Embryonic facial prominence (tissue), 1 donor: ENCODE measurements at regions not wholly inside any gene's neighbourhood (a gene's known extent, or its start where the extent isn't known, plus 50 kb on each side); places are given as distances from the start of the nearest gene placed in this dataset.

Experiments used
- DNase-seq: peaks from one replicate; pipeline ENCODE4 v3.0.0-alpha.2; 2016; ENCODE audit errors: extremely low spot score

- no peak for DNase-seq
These were observed 179.8 kb downstream of the FOXA2 start for GRCh38 chr20:22404419-22405170.

- DNase-seq: no peak
These were observed 180.6 kb downstream of the FOXA2 start for GRCh38 chr20:22403632-22404361.

GRCh38 chr20:22403022-22403631 is 181.2 kb downstream of the FOXA2 start:
- no peak for DNase-seq

- no peak for DNase-seq
These were observed 181.8 kb downstream of the FOXA2 start for GRCh38 chr20:22402550-22402949.

GRCh38 chr20:22400440-22400839 is 183.9 kb downstream of the FOXA2 start:
- no peak for DNase-seq

- DNase-seq: no peak
These were observed 189.8 kb downstream of the FOXA2 start for GRCh38 chr20:22394583-22394982.

- DNase-seq: no peak
These were observed 193.8 kb downstream of the FOXA2 start for GRCh38 chr20:22390543-22390903.

- no peak for DNase-seq
These were observed 194.4 kb downstream of the FOXA2 start for GRCh38 chr20:22389836-22390542.

GRCh38 chr20:22387452-22387851 is 196.9 kb downstream of the FOXA2 start:
- no peak for DNase-seq

- DNase-seq: no peak
These were observed 198.1 kb downstream of the FOXA2 start for GRCh38 chr20:22386306-22386623.

- DNase-seq: no peak
These were observed 198.6 kb downstream of the FOXA2 start for GRCh38 chr20:22385602-22386305.

GRCh38 chr20:22384978-22385377 is 199.4 kb downstream of the FOXA2 start:
- no peak for DNase-seq

- no peak for DNase-seq
These were observed 201.2 kb downstream of the FOXA2 start for GRCh38 chr20:22383156-22383555.

- DNase-seq: no peak
These were observed 201.6 kb downstream of the FOXA2 start for GRCh38 chr20:22382742-22383141.

GRCh38 chr20:22381812-22382416 is 202.5 kb downstream of the FOXA2 start:
- no peak for DNase-seq

- DNase-seq: no peak
These were observed 204.9 kb downstream of the FOXA2 start for GRCh38 chr20:22379472-22379871.

- no peak for DNase-seq
These were observed 209.4 kb downstream of the FOXA2 start for GRCh38 chr20:22374678-22375590.

- DNase-seq: no peak
These were observed 210.3 kb downstream of the FOXA2 start for GRCh38 chr20:22374066-22374465.

GRCh38 chr20:22373164-22373895 is 211.0 kb downstream of the FOXA2 start:
- DNase-seq: no peak

- DNase-seq: no peak
These were observed 212.5 kb downstream of the FOXA2 start for GRCh38 chr20:22371843-22372242.
